Left colon (tissue), 2 donors: ENCODE measurements at regions not wholly inside any gene's neighbourhood (a gene's known extent, or its start where the extent isn't known, plus 50 kb on each side); places are given as distances from the start of the nearest gene placed in this dataset.
"Not testable (repeated sequence)": the region's sequence is repeated elsewhere in the genome, so short reads cannot be mapped to it uniquely, and the experiment has no call there.

Experiments used
- ATAC-seq: fragments of 200-7000 bp; cut with Tn5 transposase; one replicate; pipeline ENCODE4 v1.9.1; 2020; ENCODE audit warnings: mild to moderate bottlenecking, moderate library complexity
- DNase-seq, 2 donors: peaks; one replicate each; pipeline ENCODE4 v3.0.0-alpha.2; 2020
- intact Hi-C, 2 donors: fragments of 100-400 bp; cut with DNase I in 1 of 2; cut with micrococcal nuclease in 1 of 2; formaldehyde crosslinking; loops; one replicate each; pipeline versions ENCODE4 v1.11.2 to v1.14.0; 2022; cut with DNase I, micrococcal nuclease
- donor health status: DM: no; HTN: no; CAD: no.
- donor health status: DM: yes; HTN: yes; CAD: no.

DNA sequence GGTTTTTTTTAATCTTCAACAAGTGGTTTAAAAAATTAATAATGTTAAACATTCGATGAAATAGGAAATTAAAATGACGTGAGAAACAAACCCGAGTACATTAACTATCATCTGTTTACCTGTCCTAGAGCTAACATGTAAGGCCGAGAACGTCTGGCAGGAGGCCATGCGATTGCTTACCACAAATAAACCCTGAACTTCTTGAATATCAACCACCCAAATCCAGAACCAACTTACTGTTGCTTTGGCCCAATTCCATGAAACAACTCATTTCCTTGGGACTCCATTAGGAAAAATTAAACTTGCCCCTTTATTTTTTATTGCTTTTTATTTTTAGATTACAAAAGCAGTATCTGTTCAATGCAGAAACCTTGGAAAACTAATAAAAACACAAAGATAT is 228.9 kb upstream of the IRS2 start:
- ATAC-seq = no peak
- no peak for DNase-seq
- intact Hi-C loops = no loop called here

DNA sequence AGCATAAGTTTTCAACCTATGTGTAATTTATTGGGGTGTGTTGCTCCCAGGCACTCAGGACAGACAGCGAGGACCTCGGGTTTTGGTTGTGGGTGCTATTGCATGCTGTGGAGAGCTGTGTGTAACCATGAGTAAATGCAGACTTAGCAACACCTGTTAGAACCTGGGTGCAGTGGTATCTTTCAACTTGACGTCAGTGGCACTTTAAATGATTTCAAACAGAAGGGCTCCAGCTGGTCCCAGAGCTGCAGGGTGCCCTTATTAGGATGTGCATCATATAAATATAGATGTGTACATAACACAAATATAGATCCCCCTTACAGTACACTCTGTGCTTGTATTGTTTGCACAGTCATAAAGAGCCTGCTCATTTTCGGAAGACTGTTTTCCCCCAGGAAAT is 228.3 kb upstream of the IRS2 start:
- no peak for DNase-seq
- no peak for ATAC-seq
- intact Hi-C loops = no loop called here

DNA sequence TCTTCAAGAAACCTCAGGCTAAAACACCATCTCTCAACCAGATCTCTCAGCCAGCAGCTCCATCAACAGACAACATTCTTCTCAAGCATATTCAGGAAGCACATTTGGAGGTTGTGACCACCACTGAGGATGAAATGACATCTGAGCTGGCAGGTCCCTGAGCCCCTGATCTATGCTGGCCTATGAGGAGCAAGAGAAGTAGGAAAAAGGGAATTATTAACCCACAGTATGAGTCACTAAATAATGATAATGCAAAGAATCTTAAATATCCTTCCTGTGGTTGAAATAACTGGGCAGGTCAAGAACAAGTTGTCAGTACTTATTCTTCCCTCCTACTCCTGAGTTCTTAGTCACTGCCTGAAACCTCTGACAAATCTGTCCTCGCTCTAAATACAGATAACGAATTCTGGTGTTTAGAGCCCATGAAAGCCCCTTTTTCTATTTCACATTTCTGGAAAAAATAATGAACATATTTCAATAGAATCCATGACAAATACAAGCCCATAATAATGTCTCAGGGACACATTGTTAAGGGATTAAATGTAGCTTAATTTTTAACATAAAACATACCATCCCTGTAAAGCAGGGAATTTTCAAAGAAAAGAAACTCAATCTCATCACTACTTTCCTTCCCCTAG is 225.8 kb upstream of the IRS2 start:
- DNase-seq (no peak), ATAC-seq (no peak)
- intact Hi-C loops = no loop called here

GRCh38 chr13:110010404-110011138 is 224.2 kb upstream of the IRS2 start:
- DNase-seq = no peak

GRCh38 chr13:110008816-110009215 is 222.4 kb upstream of the IRS2 start:
- no peak for DNase-seq
- no peak for ATAC-seq
- intact Hi-C loops = no loop called here

More at GRCh38 chr13:110010404-110011138, 224.2 kb upstream of the IRS2 start:
- intact Hi-C loops = no loop called here
- ATAC-seq = no peak

- DNase-seq (no peak), ATAC-seq (no peak)
- intact Hi-C loops = no loop called here
Observed at GRCh38 chr13:110006304-110006703, 219.9 kb upstream of the IRS2 start.

GRCh38 chr13:110005563-110005962 is 219.2 kb upstream of the IRS2 start:
- DNase-seq (no peak), ATAC-seq (no peak)
- intact Hi-C loops = no loop called here

DNA sequence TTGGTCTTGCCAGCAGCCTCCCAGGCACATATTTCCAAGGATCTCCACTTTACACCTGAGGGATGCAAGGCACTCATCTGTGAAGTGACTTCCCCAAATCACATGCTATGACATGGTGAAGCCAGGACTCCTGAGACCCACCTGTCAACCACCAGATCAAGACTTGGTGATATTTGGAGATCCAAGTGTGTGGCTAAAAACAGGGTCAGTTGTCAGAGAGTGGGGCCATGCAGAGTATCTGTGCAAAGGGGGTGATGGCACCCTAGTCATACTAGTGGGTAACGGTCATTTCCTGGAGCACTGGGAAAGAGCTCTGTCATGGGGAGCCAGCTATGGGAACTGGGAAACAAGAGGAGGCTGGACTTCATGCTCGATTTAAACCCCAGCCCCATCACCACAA is 218.4 kb upstream of the IRS2 start:
- no peak for ATAC-seq
- no peak for DNase-seq
- intact Hi-C loops = no loop called here

DNA sequence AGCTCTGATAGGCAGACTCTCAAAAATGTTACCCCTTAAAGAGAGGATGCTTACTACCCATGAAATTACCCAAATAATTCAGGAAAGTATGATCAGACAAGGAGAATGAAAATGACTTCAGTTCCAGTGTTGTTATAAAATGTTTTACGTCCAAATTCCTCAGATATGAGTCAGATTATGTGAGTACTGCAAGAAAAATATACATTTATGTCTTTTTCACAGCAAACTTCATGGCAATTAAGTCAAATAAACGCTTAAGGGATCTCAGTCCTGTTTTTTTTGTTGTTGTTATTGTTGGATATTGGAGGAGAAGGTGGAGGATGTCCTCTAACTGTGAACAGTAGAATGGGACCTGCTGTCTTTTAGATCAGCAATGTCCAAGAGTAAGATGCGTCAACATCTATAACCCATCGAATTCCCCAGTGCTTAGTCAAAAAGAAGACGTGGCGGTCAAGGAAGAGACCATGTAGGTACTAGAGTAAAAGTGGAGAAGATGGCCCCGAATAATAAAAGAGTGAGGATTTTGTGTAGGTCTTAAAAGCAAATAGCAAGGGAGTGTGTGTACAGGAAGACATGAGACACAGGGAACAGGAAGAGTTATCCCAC is 215.4 kb upstream of the IRS2 start:
- ATAC-seq (no peak), DNase-seq (no peak)
- intact Hi-C loops = no loop called here

DNA sequence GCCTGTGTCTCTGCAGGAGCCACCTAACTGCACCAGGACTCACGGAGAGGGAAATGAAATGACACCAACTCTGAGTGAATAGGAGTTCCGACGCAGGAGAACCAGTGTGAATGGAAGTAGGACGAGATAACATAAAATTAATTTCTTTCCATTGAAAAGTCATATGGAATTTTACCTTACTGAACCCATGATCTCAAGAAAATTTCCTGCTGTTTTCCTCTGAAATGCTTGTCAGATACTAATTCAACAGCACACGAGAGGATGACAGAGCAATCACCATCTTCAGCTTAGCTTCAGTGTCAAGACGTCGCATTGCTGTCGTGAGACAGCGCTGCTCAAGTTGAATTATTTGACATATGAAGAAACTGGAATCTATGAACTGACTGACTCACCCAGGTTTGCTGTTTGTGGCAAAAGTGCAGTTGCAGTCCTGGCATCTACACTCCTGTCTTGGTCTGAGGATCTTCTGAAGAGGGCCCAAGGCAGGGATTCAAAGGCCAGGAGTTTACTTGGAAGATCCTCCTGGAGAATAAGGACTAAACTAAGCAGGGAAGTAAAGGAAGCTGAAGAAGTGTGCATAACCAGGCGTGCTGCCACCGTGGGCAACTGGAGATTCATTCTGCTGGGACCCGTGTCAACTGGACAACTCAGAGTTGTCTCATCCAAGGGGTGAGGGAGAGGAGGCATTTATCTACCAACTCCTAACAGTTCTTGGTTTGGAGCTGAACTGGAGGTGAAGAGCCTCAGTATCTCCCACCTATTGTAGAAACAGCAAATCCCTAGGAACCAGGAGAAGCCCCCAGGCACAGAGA is 214.4 kb upstream of the IRS2 start:
- no peak for ATAC-seq
- intact Hi-C loops = no loop called here
- DNase-seq = no peak

- intact Hi-C loops = no loop called here
- ATAC-seq = no peak
- no peak for DNase-seq
Observed at GRCh38 chr13:109999659-110000533, 213.5 kb upstream of the IRS2 start.

DNA sequence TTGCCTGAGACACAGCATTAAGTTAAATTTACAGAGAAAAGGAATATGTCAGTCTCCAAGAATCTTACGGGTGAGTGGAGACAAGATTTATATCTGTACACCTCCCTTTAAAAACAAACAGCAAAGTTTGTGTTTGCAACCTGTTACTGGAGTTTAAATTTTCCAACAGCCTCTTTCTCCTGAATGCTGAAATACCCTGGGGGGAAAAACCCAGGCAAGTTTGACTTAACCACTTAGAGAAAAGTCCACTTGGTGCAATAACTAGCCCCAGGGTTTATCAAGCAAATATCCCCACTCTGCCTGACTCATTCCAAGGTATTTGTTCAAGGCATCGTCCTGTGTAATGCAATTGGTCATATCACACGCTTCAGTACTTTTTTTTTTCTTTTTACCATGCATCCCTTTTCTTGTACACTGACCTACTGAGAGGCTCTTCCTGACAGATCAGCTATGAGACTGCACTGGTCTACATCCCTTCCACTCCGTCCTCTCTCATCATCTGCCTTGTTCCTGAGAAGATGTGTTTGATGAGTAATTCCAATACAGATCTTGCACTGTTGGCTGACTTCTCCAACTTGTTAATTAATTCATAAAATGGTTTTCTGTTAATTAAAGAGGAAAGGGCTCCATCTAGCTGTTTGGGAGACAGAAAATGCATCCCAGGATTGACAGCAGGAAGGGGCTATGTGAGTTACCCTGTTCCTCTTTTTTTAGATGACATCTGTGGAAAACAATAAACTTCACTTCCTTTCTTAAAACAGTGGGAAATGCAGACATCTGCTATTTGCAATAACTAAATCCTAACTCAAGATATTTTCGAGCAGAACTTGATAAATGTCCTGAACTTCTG is 212.5 kb upstream of the IRS2 start:
- no peak for DNase-seq
- intact Hi-C loops = no loop called here

DNA sequence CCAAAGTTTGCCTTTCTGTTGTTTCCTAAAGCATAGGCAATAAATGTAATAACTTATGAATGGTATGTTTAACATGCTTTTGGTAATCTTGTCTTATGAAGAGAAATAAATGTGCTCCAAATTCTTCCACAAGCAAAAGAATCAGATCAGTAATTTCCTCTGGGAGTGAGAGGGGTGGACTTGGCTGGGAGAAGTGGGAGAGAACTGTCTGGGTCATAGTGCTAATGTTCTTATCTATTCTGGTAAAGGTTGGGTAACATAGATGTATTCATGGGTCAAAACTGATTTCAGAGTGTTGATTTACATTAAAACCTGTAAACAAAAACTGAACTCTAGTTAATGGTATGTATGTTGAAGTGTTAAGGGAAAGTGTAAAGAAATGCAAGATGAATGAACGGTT is 211.7 kb upstream of the IRS2 start:
- intact Hi-C loops = no loop called here
- DNase-seq (no peak), ATAC-seq (no peak)

More for the DNA sequence above, 212.5 kb upstream of the IRS2 start:
- no peak for ATAC-seq

- DNase-seq, intact Hi-C loops, ATAC-seq: not testable (repeated sequence)
Observed at GRCh38 chr13:109997056-109997595, 210.7 kb upstream of the IRS2 start.

DNA sequence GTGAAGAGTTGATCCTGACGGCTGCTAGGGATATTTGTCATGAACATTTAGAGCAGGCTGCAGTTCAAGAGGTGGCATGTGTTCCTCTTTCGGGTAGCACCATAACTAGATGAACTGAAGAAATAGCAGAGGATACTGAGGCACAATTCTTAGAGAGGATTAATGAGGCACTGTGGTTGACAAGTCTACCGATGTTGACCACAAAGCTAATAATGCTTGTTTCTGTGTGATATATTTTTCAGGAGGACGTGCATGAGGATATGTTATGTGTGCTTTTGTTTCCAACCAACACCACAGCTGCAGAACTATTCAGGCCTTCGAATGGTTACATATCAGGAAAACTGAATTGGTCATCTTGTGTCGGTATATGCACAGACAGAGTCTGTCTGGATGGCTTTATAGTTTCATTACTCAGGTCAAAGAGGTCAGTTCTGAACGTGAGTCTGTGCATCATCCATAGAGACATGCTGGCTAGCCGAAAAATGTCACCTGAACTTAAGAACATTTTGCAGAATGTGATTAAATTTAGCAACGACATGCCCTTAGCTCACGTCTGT is 210.1 kb upstream of the IRS2 start:
- intact Hi-C loops = no loop called here
- no peak for DNase-seq
- ATAC-seq = no peak

DNA sequence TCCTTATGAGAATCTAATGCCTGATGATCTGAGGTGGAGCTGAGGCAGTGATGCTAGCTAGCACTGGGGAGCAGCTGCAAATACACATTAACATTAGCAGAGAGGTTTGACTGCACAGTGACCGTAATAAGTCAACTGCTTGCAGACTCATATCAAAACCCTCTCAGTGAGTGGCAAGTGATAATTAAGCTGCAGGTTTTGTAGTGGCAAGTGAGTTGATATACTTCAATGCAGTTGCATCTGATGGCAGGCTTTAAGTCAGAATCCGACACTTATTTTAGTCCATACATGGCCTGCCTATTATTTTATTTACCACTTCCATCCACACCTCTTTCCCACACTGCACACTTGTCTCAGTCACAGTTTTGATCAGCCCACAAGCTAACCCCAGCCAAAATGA is 209.2 kb upstream of the IRS2 start:
- ATAC-seq (no peak), DNase-seq (no peak)
- intact Hi-C loops = no loop called here

DNA sequence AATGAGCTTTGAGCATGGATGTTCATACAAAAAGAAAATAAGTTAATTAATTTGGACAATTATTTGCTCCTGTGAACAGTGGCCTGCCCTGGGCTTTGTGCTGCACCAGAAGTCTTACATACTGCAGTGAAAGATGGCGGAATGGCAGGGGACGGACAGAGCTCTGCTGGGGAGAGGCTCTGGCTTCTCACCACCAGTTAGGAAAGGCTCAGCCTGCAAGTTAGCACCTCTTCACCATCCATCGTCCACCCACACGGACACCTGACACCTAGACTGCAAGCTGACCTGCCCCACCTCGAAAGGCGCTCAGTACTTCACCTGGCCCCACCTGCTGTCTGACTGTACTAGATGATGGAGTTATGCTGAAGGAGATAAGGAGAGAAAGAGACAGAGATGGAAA is 203.9 kb upstream of the IRS2 start:
- DNase-seq (no peak), ATAC-seq (no peak)
- intact Hi-C loops = no loop called here
